Mucosa of descending colon (tissue), 3 donors: ENCODE measurements at regions not wholly inside any gene's neighbourhood (a gene's known extent, or its start where the extent isn't known, plus 50 kb on each side); places are given as distances from the start of the nearest gene placed in this dataset.

ENCODE experiments used
- ATAC-seq: fragments of 200-7000 bp; cut with Tn5 transposase; one replicate; pipeline ENCODE4 v1.9.1; 2020; ENCODE audit warnings: mild to moderate bottlenecking, moderate library complexity
- DNase-seq, 3 donors: peaks; one replicate each; pipeline ENCODE4 v3.0.0-alpha.2; 2020
- H3K36me3 ChIP-seq: fragments of 200-600 bp; one replicate; pipeline ENCODE4 v1.8.0; 2021; ENCODE audit warnings: low read depth, mild to moderate bottlenecking
- H3K4me1 ChIP-seq: fragments of 200-600 bp; one replicate; pipeline ENCODE4 v1.8.0; 2021; ENCODE audit warnings: low read depth, mild to moderate bottlenecking
- H3K4me3 ChIP-seq: fragments of 200-600 bp; one replicate; pipeline ENCODE4 v1.8.0; 2021; ENCODE audit warnings: mild to moderate bottlenecking
- H3K9me3 ChIP-seq: fragments of 200-600 bp; one replicate; pipeline ENCODE4 v1.8.0; 2021; ENCODE audit warnings: mild to moderate bottlenecking
- CTCF ChIP-seq: fragments of 200-600 bp; IDR thresholded peaks from one replicate; pipeline ENCODE4 v1.8.0; 2022; ENCODE audit warnings: antibody characterized with exemption, mild to moderate bottlenecking
- intact Hi-C, 2 donors: fragments of 100-400 bp; cut with DNase I in 1 of 2; cut with micrococcal nuclease in 1 of 2; formaldehyde crosslinking; loops; one replicate each; pipeline versions ENCODE4 v1.11.0 to v1.11.1; 2022; cut with DNase I, micrococcal nuclease
- donor health status: DM: no; HTN: no; CAD: no; lungs with moderate emphysema.
- donor health status: DM: no; HTN: no; CAD: no.
- donor health status: DM: no; HTN: yes; CAD: no.

DNA sequence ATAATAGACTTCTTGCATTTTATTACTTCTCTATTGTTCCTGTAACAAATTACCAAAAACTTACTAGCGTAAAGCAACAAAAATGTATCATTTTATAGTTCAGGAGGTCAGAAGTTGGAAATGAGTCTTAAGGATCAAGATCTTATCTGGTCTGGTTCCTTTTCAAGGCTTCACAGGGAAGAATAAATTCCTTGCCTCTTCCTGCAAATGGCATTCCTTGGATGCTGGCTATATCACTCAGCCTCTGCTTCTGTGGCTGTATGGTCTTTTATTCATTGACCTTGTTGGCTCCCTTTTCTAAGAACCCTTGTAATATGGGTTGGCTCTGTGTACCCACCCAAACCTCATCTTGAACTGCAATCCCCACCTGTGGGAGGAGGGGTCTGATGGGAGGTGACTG is 478.4 kb upstream of the THBS1 start:
- no peak for DNase-seq
- Histone ChIP-seq H3K36me3 (no peaks in the 10 kb centered on the region), H3K4me1 (no peaks in the 10 kb centered on the region), H3K4me3 (no peak overlapping the region), H3K9me3 (no peaks in the 10 kb centered on the region)
- no peak for TF ChIP-seq CTCF
- ATAC-seq, result no peak
- intact Hi-C loops, result no loop called here

DNA sequence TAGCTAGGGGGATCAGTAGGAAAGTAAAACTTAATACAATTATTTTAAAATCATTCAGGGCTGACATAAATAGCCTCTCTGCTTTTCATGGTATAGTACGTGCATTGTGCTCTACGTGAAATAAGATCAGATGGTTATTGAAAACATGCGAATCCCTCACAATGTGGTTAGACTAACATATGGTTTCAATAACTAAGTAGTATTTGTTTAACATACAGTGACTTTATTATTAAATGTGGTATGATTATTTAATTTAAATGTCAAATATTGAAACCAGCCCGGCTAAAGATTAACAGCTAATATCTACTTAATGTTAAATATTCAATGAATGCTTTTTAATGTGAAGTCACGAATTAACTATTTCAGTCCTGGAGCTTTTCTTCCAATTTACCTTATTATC is 473.9 kb upstream of the THBS1 start:
- DNase-seq (no peak), ATAC-seq (no peak)
- no peaks in the 10 kb centered on the region for H3K36me3 ChIP-seq
- H3K4me1 ChIP-seq, result no peaks in the 10 kb centered on the region
- no peak overlapping the region for H3K4me3 ChIP-seq
- intact Hi-C loops, result no loop called here
- no peaks in the 10 kb centered on the region for H3K9me3 ChIP-seq
- TF ChIP-seq CTCF, result no peak

DNA sequence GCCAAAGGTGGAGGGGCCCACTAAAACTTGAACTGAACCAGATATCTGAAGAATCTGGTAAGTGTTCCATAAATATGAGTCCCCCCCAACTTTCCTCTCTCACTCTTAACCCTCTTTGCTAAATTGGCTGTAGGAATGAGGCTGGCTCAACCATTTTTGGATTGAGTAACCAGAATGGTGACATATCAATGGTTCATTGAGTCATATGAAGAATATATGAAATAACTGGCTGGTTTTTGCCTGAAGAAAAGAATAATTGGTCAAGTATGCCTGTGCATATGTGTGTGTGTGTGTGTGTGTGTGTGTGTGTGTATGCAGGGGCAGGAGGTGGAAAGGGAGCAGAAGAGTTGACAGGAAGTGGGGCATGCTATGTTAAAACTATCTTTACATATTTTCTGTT is 472.9 kb upstream of the THBS1 start:
- no peaks in the 10 kb centered on the region for H3K36me3 ChIP-seq
- intact Hi-C loops, result no loop called here
- no peaks in the 10 kb centered on the region for H3K9me3 ChIP-seq
- H3K4me1 ChIP-seq, result no peaks in the 10 kb centered on the region
- DNase-seq, result no peak
- no peak overlapping the region for H3K4me3 ChIP-seq
- TF ChIP-seq CTCF, result no peak
- no peak for ATAC-seq

GRCh38 chr15:39110336-39110735 is 470.5 kb upstream of the THBS1 start:
- no peak overlapping the region for H3K4me3 ChIP-seq
- TF ChIP-seq CTCF, result no peak
- DNase-seq (no peak), ATAC-seq (no peak)
- H3K36me3 ChIP-seq, result no peaks in the 10 kb centered on the region
- intact Hi-C loops, result no loop called here
- H3K4me1 ChIP-seq, result no peaks in the 10 kb centered on the region
- H3K9me3 ChIP-seq, result no peaks in the 10 kb centered on the region

GRCh38 chr15:39110746-39111145 is 470.1 kb upstream of the THBS1 start:
- Histone ChIP-seq H3K9me3 (peaks cover under 1% of the 10 kb centered on the region), H3K4me1 (no peaks in the 10 kb centered on the region), H3K4me3 (no peak overlapping the region), H3K36me3 (no peaks in the 10 kb centered on the region)
- ATAC-seq (no peak), DNase-seq (no peak)
- intact Hi-C loops, result no loop called here
- TF ChIP-seq CTCF, result no peak

- Histone ChIP-seq H3K4me1 (no peaks in the 10 kb centered on the region), H3K4me3 (no peak overlapping the region), H3K36me3 (no peaks in the 10 kb centered on the region), H3K9me3 (peaks cover 11% of the 10 kb centered on the region)
- DNase-seq, result no peak
- no peak for ATAC-seq
- TF ChIP-seq CTCF, result no peak
- intact Hi-C loops, result no loop called here
Observed at GRCh38 chr15:39113741-39114140, 467.1 kb upstream of the THBS1 start.
